ENCODE measurements at regions not wholly inside any gene's neighbourhood (a gene's known extent, or its start where the extent isn't known, plus 50 kb on each side); places are given as distances from the start of the nearest gene placed in this dataset.
"Not testable (repeated sequence)": the region's sequence is repeated elsewhere in the genome, so short reads cannot be mapped to it uniquely, and the experiment has no call there.

DNA sequence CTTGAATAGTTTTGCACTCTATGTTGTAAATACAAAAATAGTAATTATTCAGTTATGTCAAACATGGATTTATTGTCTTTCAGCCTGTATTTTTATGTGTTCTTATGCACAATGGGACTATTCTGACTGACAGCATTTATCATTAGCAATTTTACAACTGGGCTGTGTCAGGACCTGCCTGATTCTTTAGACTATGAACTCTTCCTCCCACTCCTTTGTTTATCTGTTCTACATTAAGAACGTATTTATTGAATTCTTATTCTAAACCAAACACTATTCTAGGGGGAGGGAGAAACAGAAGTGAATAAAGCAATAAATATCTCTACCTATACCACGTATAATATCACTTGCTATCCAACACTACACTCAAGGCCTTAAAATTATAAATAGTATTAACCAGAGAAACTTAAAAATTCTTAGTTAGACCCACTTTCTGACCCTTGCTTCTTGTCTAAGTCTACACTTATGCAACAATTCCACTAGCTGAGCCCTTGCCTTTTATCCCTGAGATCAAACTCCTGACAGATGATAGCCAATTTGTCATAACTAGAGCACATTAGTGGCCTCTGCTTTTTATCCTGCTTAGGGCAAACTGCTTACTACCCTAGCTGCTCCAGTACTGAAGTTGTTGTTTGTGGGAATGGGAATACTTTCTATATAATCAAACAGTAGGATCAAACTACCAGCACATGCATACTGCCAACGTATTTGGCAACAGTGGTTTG lies 494.3 kb downstream of the BRINP3 start:
- DNase-seq = no peak

DNA sequence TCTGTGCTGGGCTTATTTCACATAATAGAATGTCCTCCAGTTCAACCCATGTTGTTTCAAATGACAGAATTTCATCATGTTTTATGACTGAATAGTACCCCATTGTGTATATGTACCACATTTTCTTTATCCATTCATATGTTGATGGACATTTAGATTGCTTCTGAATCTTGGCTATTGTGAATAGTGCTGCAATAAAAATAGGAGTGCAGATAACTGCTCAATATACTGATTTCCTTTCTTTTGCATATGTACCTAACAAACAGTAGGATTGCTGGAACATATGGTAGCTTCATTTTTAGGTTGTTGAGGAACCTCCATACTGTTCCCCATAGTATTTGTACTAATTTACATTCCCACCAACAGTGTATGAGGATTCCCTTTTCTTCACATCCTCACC lies 491.1 kb downstream of the BRINP3 start:
- no peak for DNase-seq

DNA sequence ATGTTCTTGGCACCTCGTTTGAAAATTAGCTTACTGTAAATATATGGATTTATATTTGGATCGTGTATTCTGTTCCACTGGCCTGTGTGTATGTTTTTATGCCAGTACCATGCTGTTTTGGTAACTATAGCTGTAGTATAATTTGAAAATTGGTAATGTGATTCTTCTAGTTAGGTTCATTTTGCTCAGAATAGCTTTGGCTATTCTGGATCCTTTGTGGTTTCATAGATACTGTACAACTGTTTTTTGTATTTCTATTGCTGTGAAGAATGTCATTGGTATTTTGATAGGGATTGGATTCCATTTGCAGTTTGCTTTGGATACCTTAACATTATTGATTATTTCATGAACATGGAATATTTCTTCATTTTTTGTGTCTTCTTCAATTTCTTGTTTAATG lies 490.2 kb downstream of the BRINP3 start:
- DNase-seq = no peak

DNA sequence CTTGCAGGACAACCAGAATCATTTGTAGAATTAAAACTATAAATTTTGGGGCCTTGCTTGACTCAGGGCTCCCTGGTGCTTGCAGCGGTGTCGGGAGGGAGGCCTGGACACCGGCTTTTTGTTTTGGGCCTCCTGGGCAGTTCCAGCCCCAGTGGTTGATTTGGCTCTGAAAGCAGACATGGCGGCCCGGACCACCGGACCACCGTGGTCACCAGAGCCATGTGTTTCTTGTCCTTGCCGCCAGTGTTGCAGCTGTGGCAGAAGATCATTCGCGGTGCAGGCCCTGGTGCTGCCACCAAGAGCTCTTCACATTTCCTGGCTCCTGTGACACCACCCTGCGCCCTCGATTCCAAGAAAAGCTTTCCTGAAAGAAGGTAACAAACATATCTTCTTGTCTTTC lies 484.8 kb downstream of the BRINP3 start:
- no peak for DNase-seq

DNA sequence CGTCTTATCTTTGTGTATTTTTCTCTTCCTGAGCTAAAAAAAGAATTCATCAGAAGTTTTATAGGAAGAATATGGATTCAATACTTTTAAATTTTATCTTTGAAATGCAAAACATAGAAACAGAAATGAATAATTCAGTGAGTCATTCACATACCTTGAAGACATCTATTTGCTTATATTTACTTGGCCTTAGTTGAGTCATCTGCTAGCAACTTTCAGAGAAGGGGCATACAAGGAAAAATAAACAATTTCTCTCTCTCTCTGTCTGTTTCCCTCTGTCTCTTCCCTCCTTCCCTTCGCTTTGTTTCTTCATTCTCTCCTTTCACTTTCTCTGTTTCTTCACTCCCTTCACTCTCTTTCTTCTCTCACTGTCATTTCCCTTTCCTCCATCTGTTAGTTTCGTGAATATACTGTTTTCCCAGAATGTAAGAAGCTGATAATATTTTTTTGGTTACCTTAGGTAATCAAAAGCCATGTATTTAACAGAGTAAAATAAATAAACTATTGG lies 477.2 kb downstream of the BRINP3 start:
- DNase-seq = no peak

DNA sequence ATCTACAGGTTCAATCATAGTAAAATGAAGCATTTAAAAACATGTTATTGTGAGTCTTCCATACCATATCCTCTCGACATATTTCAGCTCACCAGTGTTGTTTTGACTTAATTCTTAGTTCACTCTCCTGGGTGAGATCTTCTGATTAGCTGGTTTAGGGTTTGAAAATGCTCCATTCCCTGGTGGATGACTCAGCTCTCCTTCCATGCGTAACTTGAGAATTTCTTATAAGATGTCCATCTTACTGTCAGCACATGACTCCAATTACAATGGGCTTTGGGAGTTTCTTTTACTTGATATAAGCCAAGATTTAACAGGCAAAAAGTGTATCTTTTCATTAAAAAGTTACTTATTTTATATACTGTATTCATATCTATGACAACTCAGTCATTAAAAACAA lies 476.5 kb downstream of the BRINP3 start:
- DNase-seq = no peak

DNA sequence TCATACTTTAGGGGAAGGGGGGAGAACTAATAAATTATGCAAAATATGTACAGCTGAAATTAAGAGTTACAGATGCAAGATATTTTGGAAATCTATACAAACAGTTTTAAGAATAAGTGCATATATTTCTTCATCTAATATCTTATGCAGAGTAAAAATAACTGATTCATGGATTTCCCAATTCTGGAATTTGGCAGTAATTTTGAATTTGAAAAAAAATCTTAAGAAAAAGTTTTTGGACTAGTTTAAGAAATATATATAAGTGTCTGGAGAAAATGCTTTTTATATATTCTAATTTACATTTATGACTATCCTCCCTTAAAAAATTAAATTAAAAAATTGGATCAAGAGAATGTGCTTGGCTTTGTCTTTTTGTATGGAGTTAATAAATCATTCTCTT lies 474.3 kb downstream of the BRINP3 start:
- DNase-seq = no peak

GRCh38 chr1:190011585-190011984 lies 466.1 kb downstream of the BRINP3 start:
- DNase-seq = no peak

DNA sequence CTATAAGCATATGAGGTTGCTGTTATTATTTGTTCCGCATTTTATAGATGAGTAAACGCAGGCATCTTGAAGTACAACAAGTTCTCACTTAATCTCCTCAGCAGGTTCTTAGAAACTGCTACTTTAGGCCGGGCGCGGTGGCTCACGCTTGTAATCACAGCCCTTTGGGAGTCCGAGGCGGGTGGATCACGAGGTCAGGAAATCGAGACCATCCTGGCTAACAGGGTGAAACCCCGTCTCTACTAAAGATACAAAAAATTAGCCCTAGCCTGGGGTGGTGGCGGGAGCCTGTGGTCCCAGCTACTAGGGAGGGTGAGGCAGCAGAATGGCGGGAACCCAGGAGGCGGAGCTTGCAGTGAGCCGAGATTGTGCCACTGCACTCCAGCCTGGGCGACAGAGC lies 458.5 kb downstream of the BRINP3 start:
- not testable (repeated sequence) for DNase-seq

GRCh38 chr1:190019717-190020116 lies 457.9 kb downstream of the BRINP3 start:
- DNase-seq = no peak

- DNase-seq = no peak
Observed at GRCh38 chr1:190022709-190023108, 455.0 kb downstream of the BRINP3 start.

DNA sequence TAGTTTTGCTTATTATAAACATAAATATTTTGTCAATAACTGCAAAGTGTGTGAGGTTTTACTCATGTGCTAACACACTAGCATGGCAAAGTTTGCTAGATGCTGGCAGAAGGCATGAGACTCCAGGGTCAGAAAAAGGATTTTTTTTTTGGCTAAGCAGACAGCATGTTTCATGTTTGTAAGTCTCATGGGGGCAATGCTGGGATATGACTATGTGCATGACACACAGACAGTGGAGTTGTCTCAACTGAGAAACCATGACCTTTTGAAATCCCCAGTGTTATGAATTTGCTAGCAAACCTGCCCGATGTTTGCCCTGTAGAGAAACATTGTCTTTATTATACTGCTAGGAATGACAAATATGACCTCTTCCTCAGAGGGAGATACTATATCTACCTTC lies 448.2 kb downstream of the BRINP3 start:
- DNase-seq = no peak

GRCh38 chr1:190043655-190044054 lies 434.0 kb downstream of the BRINP3 start:
- DNase-seq = no peak

DNA sequence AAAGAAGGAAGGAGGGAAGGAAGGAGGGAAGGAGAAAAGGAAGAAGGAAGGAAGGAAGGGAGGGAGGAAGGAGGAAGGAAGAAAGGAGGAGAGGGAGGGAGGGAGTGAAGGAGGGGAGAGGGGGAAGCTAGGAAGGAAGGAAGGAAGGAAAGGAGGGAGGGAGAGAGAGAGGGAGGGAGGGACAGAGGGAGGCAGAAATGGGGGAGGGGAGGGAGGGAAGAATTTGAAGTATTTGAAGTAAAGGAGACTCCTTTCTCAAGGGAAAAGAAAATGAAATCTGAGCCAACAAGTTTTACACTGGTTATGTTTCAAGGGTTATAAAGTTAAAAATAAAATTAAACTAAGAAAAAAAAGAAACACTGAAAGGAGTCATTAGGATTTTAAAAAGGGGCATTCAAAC lies 431.4 kb downstream of the BRINP3 start:
- no peak for DNase-seq
